ENCODE measurements at regions not wholly inside any gene's neighbourhood (a gene's known extent, or its start where the extent isn't known, plus 50 kb on each side); places are given as distances from the start of the nearest gene placed in this dataset.

GRCh38 chr3:197438906-197439305 lies 116.9 kb downstream of the BDH1 start:
- TF ChIP-seq EP300 (IDR thresholded peaks at IDR 0.05; ENCODE audit: borderline replicate concordance in 1 of 2, low read depth in 2 of 2, low read length in 2 of 2) (no peak), MAFK (IDR thresholded peaks at IDR 0.05; ENCODE audit: low read depth, low read length) (no peak), CTCF (IDR thresholded peaks at IDR 0.05; ENCODE audit: control extremely low read depth in 1 of 3, insufficient read depth in 1 of 3, low read depth in 1 of 3, low read length in 3 of 3) (no peak), RFX5 (IDR thresholded peaks at IDR 0.05; ENCODE audit: borderline replicate concordance, low read depth, low read length) (no peak), TBP (IDR thresholded peaks at IDR 0.05; ENCODE audit: low read depth, low read length) (no peak), SRF (IDR thresholded peaks at IDR 0.05; ENCODE audit: low read depth, low read length) (no peak), PHF8 (conservative IDR thresholded peaks at IDR 0.05; ENCODE audit: low read depth, low read length) (no peak), CHD2 (IDR thresholded peaks at IDR 0.05; ENCODE audit: low read length) (no peak), GABPA (IDR thresholded peaks at IDR 0.05; ENCODE audit: borderline replicate concordance, insufficient read depth, low read length) (no peak), CEBPB (IDR thresholded peaks at IDR 0.05; ENCODE audit: low read depth, low read length) (no peak)

Measured in H1 (cell line).